GM12878 (cell line): ENCODE measurements at regions not wholly inside any gene's neighbourhood (a gene's known extent, or its start where the extent isn't known, plus 50 kb on each side); places are given as distances from the start of the nearest gene placed in this dataset.

Experiments used
- ATAC-seq: fragments of 200-7000 bp; cut with Tn5 transposase; 3 replicates; pipeline ENCODE4 v1.9.1; 2020; ENCODE audit warnings: mild to moderate bottlenecking, moderate library complexity
- BruUV-seq: library from RNA; stranded (reverse); fragments of 400-500 nt; replicated peaks from 2 replicates; lab custom pipeline; 2021; lab: Mats Ljungman, UMichigan
- CTCF ChIA-PET: fragments of 300-600 bp; sonication (Branson Sonifier 250); formaldehyde crosslinking; extraction: SDS; loops from one replicate; lab custom pipeline; 2021; ENCODE audit warnings: inconsistent platforms; lab: Yijun Ruan, JAX
- POLR2A ChIA-PET: fragments of 350-600 bp; formaldehyde crosslinking; extraction: SDS; loops from one replicate; lab custom pipeline; 2021; ENCODE audit warnings: inconsistent platforms; lab: Charles Lee
- RAD21 ChIA-PET: fragments of 300-600 bp; sonication (Branson Sonifier 250); formaldehyde crosslinking; loops from one replicate; lab custom pipeline; 2023; ENCODE audit warnings: antibody characterized with exemption; ENCODE audit not compliant: unreplicated experiment; lab: Charles Lee
- SMC1A ChIA-PET: fragments of 300-600 bp; sonication (Branson Sonifier 250); formaldehyde crosslinking; loops from one replicate; lab custom pipeline; 2023; ENCODE audit not compliant: unreplicated experiment, uncharacterized antibody; lab: Charles Lee
- DNase-seq: peaks from one replicate; pipeline ENCODE4 v3.0.0-alpha.2; 2011; ENCODE audit warnings: low read depth, low spot score
- FAIRE-seq: peaks from 3 replicates; lab custom pipeline; 2011; peaks lifted over from hg19 to GRCh38; lab: Jason Lieb, UNC
- H2AFZ ChIP-seq: 2 replicates; pipeline ENCODE4 v1.6.0; 2011; ENCODE audit warnings: low read depth, low read length, control low read depth; ENCODE audit not compliant: control insufficient read depth
- H3K27ac ChIP-seq: 2 replicates; pipeline ENCODE4 v1.5.1; 2011; ENCODE audit warnings: control low read depth; ENCODE audit not compliant: control insufficient read depth, insufficient read depth
- H3K27me3 ChIP-seq, 2 experiments: replicated peaks in 1 of 2; 2 replicates each; pipeline versions ENCODE4 v1.6.0 to v1.6.1; 2011; ENCODE audit warnings: low read length in 1 of 2; ENCODE audit not compliant: control insufficient read depth in 2 of 2, insufficient read depth in 2 of 2
- H3K36me3 ChIP-seq, 2 experiments: 2 replicates each; pipeline ENCODE4 v1.5.1; 2011; ENCODE audit warnings: low read length in 1 of 2; ENCODE audit not compliant: control insufficient read depth in 2 of 2, insufficient read depth in 2 of 2
- H3K4me1 ChIP-seq: 2 replicates; pipeline ENCODE4 v1.6.1; 2011; ENCODE audit warnings: mild to moderate bottlenecking, low read length, moderate library complexity, mixed read lengths; ENCODE audit not compliant: control insufficient read depth, insufficient read depth
- H3K4me2 ChIP-seq: 2 replicates; pipeline ENCODE4 v1.6.0; 2011; ENCODE audit warnings: control low read depth; ENCODE audit not compliant: control insufficient read depth, insufficient read depth
- H3K4me3 ChIP-seq: fragments of 200-600 bp; sonication (generic); 2 replicates; pipeline ENCODE4 v1.5.1; 2016
- H3K79me2 ChIP-seq: 2 replicates; pipeline ENCODE4 v1.6.0; 2011; ENCODE audit warnings: low read length; ENCODE audit not compliant: control insufficient read depth, insufficient read depth
- H3K9ac ChIP-seq: 2 replicates; pipeline ENCODE4 v1.8.0; 2011; ENCODE audit warnings: low read length, control low read depth, mixed read lengths; ENCODE audit not compliant: control insufficient read depth, insufficient read depth
- H3K9me3 ChIP-seq: replicated peaks from 3 replicates; pipeline ENCODE4 v1.5.1; 2011; ENCODE audit warnings: mild to moderate bottlenecking, low read length; ENCODE audit not compliant: control insufficient read depth, insufficient read depth
- H4K20me1 ChIP-seq: 2 replicates; pipeline ENCODE4 v1.6.0; 2011; ENCODE audit not compliant: control insufficient read depth, insufficient read depth
- ESRRA ChIP-seq: IDR thresholded peaks from 2 replicates; pipeline ENCODE4 v1.6.1; 2012; ENCODE audit warnings: mild to moderate bottlenecking, low read length, improper control_type of control experiment
- JUND ChIP-seq: IDR thresholded peaks from 2 replicates; pipeline ENCODE4 v1.6.1; 2012; ENCODE audit warnings: low read depth, mild to moderate bottlenecking, low read length, improper control_type of control experiment, moderate library complexity
- NFIC ChIP-seq: IDR thresholded peaks from 2 replicates; pipeline ENCODE4 v1.6.1; 2012; ENCODE audit warnings: low read depth, mild to moderate bottlenecking, inconsistent platforms, low read length, moderate library complexity
- PAX5 ChIP-seq: IDR thresholded peaks from 2 replicates; pipeline ENCODE4 v1.6.1; 2011; ENCODE audit warnings: low read depth, low read length, borderline replicate concordance
- POLR2AphosphoS5 ChIP-seq: IDR thresholded peaks from 2 replicates; pipeline ENCODE4 v1.6.1; 2011; ENCODE audit warnings: mild to moderate bottlenecking, low read length, inconsistent platforms
- RBBP5 ChIP-seq: fragments of 200-600 bp; sonication (generic); conservative IDR thresholded peaks from 2 replicates; pipeline ENCODE4 v1.6.1; 2016
- RELA ChIP-seq: fragments of 450-650 bp; IDR thresholded peaks from 2 replicates; pipeline ENCODE4 v1.8.0; 2014; ENCODE audit warnings: borderline replicate concordance; ENCODE audit not compliant: partially characterized antibody
- SMARCA5 ChIP-seq: fragments of 450-650 bp; IDR thresholded peaks from 2 replicates; pipeline ENCODE4 v1.6.1; 2017; ENCODE audit warnings: mild to moderate bottlenecking
- SMC3 ChIP-seq: IDR thresholded peaks from 2 replicates; pipeline ENCODE4 v1.6.1; 2011; ENCODE audit warnings: low read length, improper control_type of control experiment, borderline replicate concordance
- TAF1 ChIP-seq: IDR thresholded peaks from 2 replicates; pipeline ENCODE4 v1.6.1; 2011; ENCODE audit warnings: mild to moderate bottlenecking, low read depth, low read length, borderline replicate concordance
- TARDBP ChIP-seq: IDR thresholded peaks from 2 replicates; pipeline ENCODE4 v1.6.1; 2016; ENCODE audit warnings: borderline replicate concordance
- ZNF217 ChIP-seq: fragments of 450-650 bp; IDR thresholded peaks from 2 replicates; pipeline ENCODE4 v1.6.1; 2017; ENCODE audit warnings: antibody characterized with exemption, mild to moderate bottlenecking
- WGBS: methylation state at CpG from one replicate; pipeline ENCODE4 v1.1.6; 2016; ENCODE audit warnings: low lambda C conversion rate; ENCODE audit not compliant: insufficient replicate concordance, insufficient coverage; ENCODE audit errors: missing lambda C conversion rate; 5-methylcytosine and 5-hydroxymethylcytosine counted together
- in situ Hi-C: fragments of 300-500 bp; cut with MboI; formaldehyde crosslinking; loops from 9 replicates; pipeline ENCODE4 v1.14.3; 2018; ENCODE audit warnings: mixed read lengths
- intact Hi-C: fragments of 100-400 bp; cut with micrococcal nuclease; formaldehyde crosslinking; loops from one replicate; pipeline ENCODE4 v1.14.2; 2022; ENCODE audit not compliant: unreplicated experiment
- TF ChIP-seq, protein P1 (sequence below): fragments of 450-650 bp; formaldehyde crosslinking; IDR thresholded peaks from 2 replicates; pipeline ENCODE4 v1.4.0; 2022; ENCODE audit warnings: mild to moderate bottlenecking, moderate library complexity
- TF ChIP-seq, protein P2 (sequence below): IDR thresholded peaks from 2 replicates; pipeline ENCODE4 v1.6.1; 2011; ENCODE audit warnings: borderline replicate concordance, low read depth, mild to moderate bottlenecking, moderate library complexity, low read length; ENCODE audit not compliant: insufficient read depth, poor library complexity, severe bottlenecking
- TF ChIP-seq, protein P3 (sequence below): fragments of 450-650 bp; formaldehyde crosslinking; IDR thresholded peaks from 2 replicates; pipeline ENCODE4 v1.4.0; 2020; ENCODE audit warnings: mild to moderate bottlenecking, moderate library complexity

DNA sequence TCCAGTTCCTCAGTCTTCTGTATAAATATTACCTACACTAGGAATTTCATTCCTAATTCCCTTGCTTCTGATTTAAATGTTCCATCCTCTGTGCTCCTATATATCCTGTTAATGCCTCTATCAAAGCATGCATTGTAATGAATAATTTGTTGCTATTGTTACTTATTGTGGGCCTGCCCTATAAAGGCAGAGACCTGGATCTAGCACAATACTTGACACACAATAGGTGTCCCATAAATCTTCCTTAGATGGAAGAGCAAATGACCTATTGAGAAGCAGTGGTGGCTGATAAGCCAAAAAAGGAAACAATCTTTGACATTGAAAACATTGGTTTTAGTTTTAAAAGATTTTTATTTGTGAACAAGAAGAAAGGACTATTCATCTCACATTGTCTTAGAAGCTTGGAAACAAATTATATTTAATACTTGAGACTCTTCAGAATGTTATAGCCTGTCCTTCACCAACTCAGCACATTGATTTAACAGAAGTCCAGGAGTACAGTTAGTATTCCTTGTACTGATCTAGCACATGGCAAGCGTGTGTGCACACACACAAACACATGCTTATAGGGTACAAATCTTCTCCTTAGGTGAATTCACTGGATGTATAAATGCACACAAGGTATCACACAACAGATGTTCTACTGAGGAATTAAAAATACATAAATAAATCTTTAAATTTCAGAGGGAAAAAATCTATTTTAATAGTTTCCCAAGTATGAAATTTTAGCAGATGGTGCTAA is 135.9 kb downstream of the DUSP6 start:
- intact Hi-C loops (no loop called here), in situ Hi-C loops (no loop called here)
- Histone ChIP-seq H3K9me3 (no peaks in the 10 kb centered on the region), H4K20me1 (no peaks in the 10 kb centered on the region), H3K4me3 (no peak overlapping the region), H2AFZ (no peak overlapping the region), H3K4me1 (no peaks in the 10 kb centered on the region), H3K79me2 (no peaks in the 10 kb centered on the region), H3K9ac (no peak overlapping the region), H3K36me3 (no peaks in the 10 kb centered on the region), H3K27ac (no peak overlapping the region), H3K27me3 (no peaks in the 10 kb centered on the region), H3K4me2 (no peak overlapping the region)
- ATAC-seq (no peak), DNase-seq (no peak), FAIRE-seq (no peak)
- no TSS peak for BruUV-seq
- RAD21 ChIA-PET, result no interaction called here
- POLR2A ChIA-PET, result no interaction called here
- SMC1A ChIA-PET, result no interaction called here
- CTCF ChIA-PET, result no interaction called here
- 25% methylated on average over 1 of the region's 1 CpG for WGBS
- no peak for TF ChIP-seq SMC3
- TF ChIP-seq, protein P1, sequence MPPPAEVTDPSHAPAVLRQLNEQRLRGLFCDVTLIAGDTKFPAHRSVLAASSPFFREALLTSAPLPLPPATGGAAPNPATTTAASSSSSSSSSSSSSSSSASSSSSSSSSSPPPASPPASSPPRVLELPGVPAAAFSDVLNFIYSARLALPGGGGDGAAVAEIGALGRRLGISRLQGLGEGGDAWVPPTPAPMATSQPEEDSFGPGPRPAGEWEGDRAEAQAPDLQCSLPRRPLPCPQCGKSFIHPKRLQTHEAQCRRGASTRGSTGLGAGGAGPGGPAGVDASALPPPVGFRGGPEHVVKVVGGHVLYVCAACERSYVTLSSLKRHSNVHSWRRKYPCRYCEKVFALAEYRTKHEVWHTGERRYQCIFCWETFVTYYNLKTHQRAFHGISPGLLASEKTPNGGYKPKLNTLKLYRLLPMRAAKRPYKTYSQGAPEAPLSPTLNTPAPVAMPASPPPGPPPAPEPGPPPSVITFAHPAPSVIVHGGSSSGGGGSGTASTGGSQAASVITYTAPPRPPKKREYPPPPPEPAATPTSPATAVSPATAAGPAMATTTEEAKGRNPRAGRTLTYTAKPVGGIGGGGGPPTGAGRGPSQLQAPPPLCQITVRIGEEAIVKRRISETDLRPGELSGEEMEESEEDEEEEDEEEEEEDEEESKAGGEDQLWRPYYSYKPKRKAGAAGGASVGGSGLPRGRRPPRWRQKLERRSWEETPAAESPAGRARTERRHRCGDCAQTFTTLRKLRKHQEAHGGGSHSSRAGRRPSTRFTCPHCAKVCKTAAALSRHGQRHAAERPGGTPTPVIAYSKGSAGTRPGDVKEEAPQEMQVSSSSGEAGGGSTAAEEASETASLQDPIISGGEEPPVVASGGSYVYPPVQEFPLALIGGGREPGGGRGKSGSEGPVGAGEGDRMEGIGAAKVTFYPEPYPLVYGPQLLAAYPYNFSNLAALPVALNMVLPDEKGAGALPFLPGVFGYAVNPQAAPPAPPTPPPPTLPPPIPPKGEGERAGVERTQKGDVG (CRISPR knock-in tag), result no peak
- no peak for TF ChIP-seq RELA
- TF ChIP-seq TAF1, result no peak
- TF ChIP-seq JUND, result no peak
- TF ChIP-seq NFIC, result no peak
- TF ChIP-seq ESRRA, result no peak
- TF ChIP-seq, protein P2, sequence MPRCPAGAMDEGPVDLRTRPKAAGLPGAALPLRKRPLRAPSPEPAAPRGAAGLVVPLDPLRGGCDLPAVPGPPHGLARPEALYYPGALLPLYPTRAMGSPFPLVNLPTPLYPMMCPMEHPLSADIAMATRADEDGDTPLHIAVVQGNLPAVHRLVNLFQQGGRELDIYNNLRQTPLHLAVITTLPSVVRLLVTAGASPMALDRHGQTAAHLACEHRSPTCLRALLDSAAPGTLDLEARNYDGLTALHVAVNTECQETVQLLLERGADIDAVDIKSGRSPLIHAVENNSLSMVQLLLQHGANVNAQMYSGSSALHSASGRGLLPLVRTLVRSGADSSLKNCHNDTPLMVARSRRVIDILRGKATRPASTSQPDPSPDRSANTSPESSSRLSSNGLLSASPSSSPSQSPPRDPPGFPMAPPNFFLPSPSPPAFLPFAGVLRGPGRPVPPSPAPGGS, result no peak
- TF ChIP-seq PAX5, result no peak
- no peak for TF ChIP-seq TARDBP
- TF ChIP-seq, protein P3, sequence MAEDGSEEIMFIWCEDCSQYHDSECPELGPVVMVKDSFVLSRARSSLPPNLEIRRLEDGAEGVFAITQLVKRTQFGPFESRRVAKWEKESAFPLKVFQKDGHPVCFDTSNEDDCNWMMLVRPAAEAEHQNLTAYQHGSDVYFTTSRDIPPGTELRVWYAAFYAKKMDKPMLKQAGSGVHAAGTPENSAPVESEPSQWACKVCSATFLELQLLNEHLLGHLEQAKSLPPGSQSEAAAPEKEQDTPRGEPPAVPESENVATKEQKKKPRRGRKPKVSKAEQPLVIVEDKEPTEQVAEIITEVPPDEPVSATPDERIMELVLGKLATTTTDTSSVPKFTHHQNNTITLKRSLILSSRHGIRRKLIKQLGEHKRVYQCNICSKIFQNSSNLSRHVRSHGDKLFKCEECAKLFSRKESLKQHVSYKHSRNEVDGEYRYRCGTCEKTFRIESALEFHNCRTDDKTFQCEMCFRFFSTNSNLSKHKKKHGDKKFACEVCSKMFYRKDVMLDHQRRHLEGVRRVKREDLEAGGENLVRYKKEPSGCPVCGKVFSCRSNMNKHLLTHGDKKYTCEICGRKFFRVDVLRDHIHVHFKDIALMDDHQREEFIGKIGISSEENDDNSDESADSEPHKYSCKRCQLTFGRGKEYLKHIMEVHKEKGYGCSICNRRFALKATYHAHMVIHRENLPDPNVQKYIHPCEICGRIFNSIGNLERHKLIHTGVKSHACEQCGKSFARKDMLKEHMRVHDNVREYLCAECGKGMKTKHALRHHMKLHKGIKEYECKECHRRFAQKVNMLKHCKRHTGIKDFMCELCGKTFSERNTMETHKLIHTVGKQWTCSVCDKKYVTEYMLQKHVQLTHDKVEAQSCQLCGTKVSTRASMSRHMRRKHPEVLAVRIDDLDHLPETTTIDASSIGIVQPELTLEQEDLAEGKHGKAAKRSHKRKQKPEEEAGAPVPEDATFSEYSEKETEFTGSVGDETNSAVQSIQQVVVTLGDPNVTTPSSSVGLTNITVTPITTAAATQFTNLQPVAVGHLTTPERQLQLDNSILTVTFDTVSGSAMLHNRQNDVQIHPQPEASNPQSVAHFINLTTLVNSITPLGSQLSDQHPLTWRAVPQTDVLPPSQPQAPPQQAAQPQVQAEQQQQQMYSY, result no peak
- TF ChIP-seq RBBP5, result no peak
- TF ChIP-seq SMARCA5, result no peak
- TF ChIP-seq ZNF217, result no peak
- no peak for TF ChIP-seq POLR2AphosphoS5
